WTC11 (cell line): ENCODE measurements at regions not wholly inside any gene's neighbourhood (a gene's known extent, or its start where the extent isn't known, plus 50 kb on each side); places are given as distances from the start of the nearest gene placed in this dataset.

Source experiments
- ATAC-seq: fragments of 200-7000 bp; cut with Tn5 transposase; 2 replicates; pipeline ENCODE4 v1.10.0; 2021; ENCODE audit warnings: mild to moderate bottlenecking, moderate library complexity
- CTCF ChIA-PET: fragments of 300-600 bp; sonication (Branson Sonifier 250); formaldehyde crosslinking; loops from one replicate; lab custom pipeline; 2021; ENCODE audit warnings: antibody characterized with exemption; lab: Charles Lee
- POLR2A ChIA-PET: fragments of 350-600 bp; sonication (Branson Sonifier 250); formaldehyde crosslinking; loops from one replicate; lab custom pipeline; 2021; ENCODE audit warnings: antibody characterized with exemption; lab: Charles Lee
- DNase-seq: peaks from one replicate; pipeline ENCODE4 v3.0.0; 2021; ENCODE audit warnings: low spot score
- H3K27ac Mint-ChIP-seq: 2 replicates; pipeline ENCODE4 v1.8.0; 2021; ENCODE audit warnings: mixed read lengths
- H3K27me3 Mint-ChIP-seq: 2 replicates; pipeline ENCODE4 v1.8.0; 2021; ENCODE audit warnings: low read depth, mild to moderate bottlenecking, moderate library complexity, mixed read lengths
- H3K36me3 Mint-ChIP-seq: 2 replicates; pipeline ENCODE4 v1.8.0; 2021; ENCODE audit warnings: mixed read lengths
- H3K4me1 Mint-ChIP-seq: 2 replicates; pipeline ENCODE4 v1.8.0; 2022; ENCODE audit warnings: mixed read lengths
- H3K4me3 Mint-ChIP-seq: 2 replicates; pipeline ENCODE4 v1.8.0; 2021; ENCODE audit warnings: mild to moderate bottlenecking, moderate library complexity, mixed read lengths
- H3K9me3 Mint-ChIP-seq: 2 replicates; pipeline ENCODE4 v1.8.0; 2021; ENCODE audit warnings: mixed read lengths
- CREM ChIP-seq: sonication (generic); formaldehyde crosslinking; IDR thresholded peaks from 2 replicates; pipeline ENCODE4 v1.8.1; 2022; ENCODE audit warnings: mild to moderate bottlenecking, missing genetic modification reagents, moderate library complexity
- ETV6 ChIP-seq: sonication (generic); formaldehyde crosslinking; IDR thresholded peaks from 2 replicates; pipeline ENCODE4 v1.8.1; 2022; ENCODE audit warnings: mild to moderate bottlenecking, missing genetic modification reagents
- FOXP1 ChIP-seq: sonication (generic); formaldehyde crosslinking; IDR thresholded peaks from 2 replicates; pipeline ENCODE4 v1.8.0; 2022; ENCODE audit warnings: missing genetic modification reagents, mild to moderate bottlenecking, moderate library complexity, borderline replicate concordance
- GABPB1 ChIP-seq: sonication (generic); formaldehyde crosslinking; IDR thresholded peaks from 2 replicates; pipeline ENCODE4 v1.8.1; 2023; ENCODE audit warnings: mild to moderate bottlenecking, missing genetic modification reagents
- IRF2 ChIP-seq: sonication (generic); formaldehyde crosslinking; IDR thresholded peaks from 2 replicates; pipeline ENCODE4 v1.8.0; 2022; ENCODE audit warnings: low read depth, missing genetic modification reagents, borderline replicate concordance
- MAX ChIP-seq: sonication (generic); formaldehyde crosslinking; IDR thresholded peaks from 2 replicates; pipeline ENCODE4 v1.8.0; 2022; ENCODE audit warnings: mild to moderate bottlenecking, missing genetic modification reagents
- NFE2L1 ChIP-seq: sonication (generic); formaldehyde crosslinking; IDR thresholded peaks from 2 replicates; pipeline ENCODE4 v1.8.1; 2023; ENCODE audit warnings: missing genetic modification reagents
- OVOL2 ChIP-seq: fragments of 250-450 bp; sonication (Bioruptor Pico); IDR thresholded peaks from 2 replicates; pipeline ENCODE4 v1.9.0; 2021; ENCODE audit warnings: mild to moderate bottlenecking, borderline replicate concordance
- PRRX2 ChIP-seq: fragments of 250-450 bp; sonication (Bioruptor Pico); IDR thresholded peaks from 2 replicates; pipeline ENCODE4 v1.8.0; 2021; ENCODE audit warnings: mild to moderate bottlenecking
- RORB ChIP-seq: fragments of 250-450 bp; sonication (Bioruptor Pico); IDR thresholded peaks from 2 replicates; pipeline ENCODE4 v1.9.0; 2021; ENCODE audit warnings: mild to moderate bottlenecking
- SP1 ChIP-seq: sonication (generic); formaldehyde crosslinking; conservative IDR thresholded peaks from 2 replicates; pipeline ENCODE4 v1.8.1; 2022; ENCODE audit warnings: missing genetic modification reagents
- ZNF219 ChIP-seq: sonication (generic); formaldehyde crosslinking; IDR thresholded peaks from 2 replicates; pipeline ENCODE4 v1.8.0; 2023; ENCODE audit warnings: missing genetic modification reagents, mild to moderate bottlenecking, borderline replicate concordance
- ZNF232 ChIP-seq: sonication (generic); formaldehyde crosslinking; IDR thresholded peaks from 2 replicates; pipeline ENCODE4 v1.8.0; 2022; ENCODE audit warnings: mild to moderate bottlenecking, missing genetic modification reagents
- ZNF263 ChIP-seq: sonication (generic); formaldehyde crosslinking; IDR thresholded peaks from 2 replicates; pipeline ENCODE4 v1.8.1; 2022; ENCODE audit warnings: low read depth, mild to moderate bottlenecking, moderate library complexity, missing genetic modification reagents
- ZNF317 ChIP-seq: sonication (generic); formaldehyde crosslinking; IDR thresholded peaks from 2 replicates; pipeline ENCODE4 v1.8.1; 2023; ENCODE audit warnings: low read depth, mild to moderate bottlenecking, moderate library complexity, missing genetic modification reagents, borderline replicate concordance
- ZNF396 ChIP-seq: fragments of 250-450 bp; sonication (Bioruptor Pico); IDR thresholded peaks from 2 replicates; pipeline ENCODE4 v1.8.0; 2021; ENCODE audit warnings: mild to moderate bottlenecking, moderate library complexity, borderline replicate concordance
- TF ChIP-seq, protein P1 (sequence below): fragments of 250-450 bp; sonication (Bioruptor Pico); IDR thresholded peaks from 2 replicates; pipeline ENCODE4 v1.9.0; 2021; ENCODE audit warnings: mild to moderate bottlenecking
- TF ChIP-seq, protein P2 (sequence below): sonication (generic); formaldehyde crosslinking; IDR thresholded peaks from 2 replicates; pipeline ENCODE4 v1.8.0; 2023; ENCODE audit warnings: missing genetic modification reagents, mild to moderate bottlenecking, borderline replicate concordance
- TF ChIP-seq, protein P3 (sequence below): sonication (generic); formaldehyde crosslinking; IDR thresholded peaks from 2 replicates; pipeline ENCODE4 v1.8.0; 2022; ENCODE audit warnings: missing genetic modification reagents
- TF ChIP-seq, protein P4 (sequence below): sonication (generic); formaldehyde crosslinking; IDR thresholded peaks from 2 replicates; pipeline ENCODE4 v1.8.0; 2022; ENCODE audit warnings: mild to moderate bottlenecking, missing genetic modification reagents
- TF ChIP-seq, protein P5 (sequence below): sonication (generic); formaldehyde crosslinking; IDR thresholded peaks from 2 replicates; pipeline ENCODE4 v1.8.1; 2023; ENCODE audit warnings: mild to moderate bottlenecking, missing genetic modification reagents, borderline replicate concordance

GRCh38 chrX:124931241-124931640 lies 388.4 kb upstream of the TEX13C start (continued):
- no peak for TF ChIP-seq ZNF317 (CRISPR knock-in tag)
- TF ChIP-seq CREM (CRISPR knock-in tag): no peak
- no peak for TF ChIP-seq ZNF232 (CRISPR knock-in tag)
- TF ChIP-seq ETV6 (CRISPR knock-in tag): no peak
- no peak for TF ChIP-seq NFE2L1 (CRISPR knock-in tag)
- TF ChIP-seq, protein P1, sequence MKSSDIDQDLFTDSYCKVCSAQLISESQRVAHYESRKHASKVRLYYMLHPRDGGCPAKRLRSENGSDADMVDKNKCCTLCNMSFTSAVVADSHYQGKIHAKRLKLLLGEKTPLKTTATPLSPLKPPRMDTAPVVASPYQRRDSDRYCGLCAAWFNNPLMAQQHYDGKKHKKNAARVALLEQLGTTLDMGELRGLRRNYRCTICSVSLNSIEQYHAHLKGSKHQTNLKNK (CRISPR knock-in tag): no peak
- TF ChIP-seq, protein P2, sequence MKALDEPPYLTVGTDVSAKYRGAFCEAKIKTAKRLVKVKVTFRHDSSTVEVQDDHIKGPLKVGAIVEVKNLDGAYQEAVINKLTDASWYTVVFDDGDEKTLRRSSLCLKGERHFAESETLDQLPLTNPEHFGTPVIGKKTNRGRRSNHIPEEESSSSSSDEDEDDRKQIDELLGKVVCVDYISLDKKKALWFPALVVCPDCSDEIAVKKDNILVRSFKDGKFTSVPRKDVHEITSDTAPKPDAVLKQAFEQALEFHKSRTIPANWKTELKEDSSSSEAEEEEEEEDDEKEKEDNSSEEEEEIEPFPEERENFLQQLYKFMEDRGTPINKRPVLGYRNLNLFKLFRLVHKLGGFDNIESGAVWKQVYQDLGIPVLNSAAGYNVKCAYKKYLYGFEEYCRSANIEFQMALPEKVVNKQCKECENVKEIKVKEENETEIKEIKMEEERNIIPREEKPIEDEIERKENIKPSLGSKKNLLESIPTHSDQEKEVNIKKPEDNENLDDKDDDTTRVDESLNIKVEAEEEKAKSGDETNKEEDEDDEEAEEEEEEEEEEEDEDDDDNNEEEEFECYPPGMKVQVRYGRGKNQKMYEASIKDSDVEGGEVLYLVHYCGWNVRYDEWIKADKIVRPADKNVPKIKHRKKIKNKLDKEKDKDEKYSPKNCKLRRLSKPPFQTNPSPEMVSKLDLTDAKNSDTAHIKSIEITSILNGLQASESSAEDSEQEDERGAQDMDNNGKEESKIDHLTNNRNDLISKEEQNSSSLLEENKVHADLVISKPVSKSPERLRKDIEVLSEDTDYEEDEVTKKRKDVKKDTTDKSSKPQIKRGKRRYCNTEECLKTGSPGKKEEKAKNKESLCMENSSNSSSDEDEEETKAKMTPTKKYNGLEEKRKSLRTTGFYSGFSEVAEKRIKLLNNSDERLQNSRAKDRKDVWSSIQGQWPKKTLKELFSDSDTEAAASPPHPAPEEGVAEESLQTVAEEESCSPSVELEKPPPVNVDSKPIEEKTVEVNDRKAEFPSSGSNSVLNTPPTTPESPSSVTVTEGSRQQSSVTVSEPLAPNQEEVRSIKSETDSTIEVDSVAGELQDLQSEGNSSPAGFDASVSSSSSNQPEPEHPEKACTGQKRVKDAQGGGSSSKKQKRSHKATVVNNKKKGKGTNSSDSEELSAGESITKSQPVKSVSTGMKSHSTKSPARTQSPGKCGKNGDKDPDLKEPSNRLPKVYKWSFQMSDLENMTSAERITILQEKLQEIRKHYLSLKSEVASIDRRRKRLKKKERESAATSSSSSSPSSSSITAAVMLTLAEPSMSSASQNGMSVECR (CRISPR knock-in tag): no peak
- no peak for TF ChIP-seq ZNF219 (CRISPR knock-in tag)
- TF ChIP-seq OVOL2 (CRISPR knock-in tag): no peak

- Mint-ChIP-seq H3K4me1 (peaks cover 45% of the 10 kb centered on the region), H3K4me3 (no peak overlapping the region), H3K9me3 (no peaks in the 10 kb centered on the region), H3K27ac (no peak overlapping the region), H3K36me3 (no peaks in the 10 kb centered on the region), H3K27me3 (no peaks in the 10 kb centered on the region)
- CTCF ChIA-PET: no interaction called here
- TF ChIP-seq, protein P3, sequence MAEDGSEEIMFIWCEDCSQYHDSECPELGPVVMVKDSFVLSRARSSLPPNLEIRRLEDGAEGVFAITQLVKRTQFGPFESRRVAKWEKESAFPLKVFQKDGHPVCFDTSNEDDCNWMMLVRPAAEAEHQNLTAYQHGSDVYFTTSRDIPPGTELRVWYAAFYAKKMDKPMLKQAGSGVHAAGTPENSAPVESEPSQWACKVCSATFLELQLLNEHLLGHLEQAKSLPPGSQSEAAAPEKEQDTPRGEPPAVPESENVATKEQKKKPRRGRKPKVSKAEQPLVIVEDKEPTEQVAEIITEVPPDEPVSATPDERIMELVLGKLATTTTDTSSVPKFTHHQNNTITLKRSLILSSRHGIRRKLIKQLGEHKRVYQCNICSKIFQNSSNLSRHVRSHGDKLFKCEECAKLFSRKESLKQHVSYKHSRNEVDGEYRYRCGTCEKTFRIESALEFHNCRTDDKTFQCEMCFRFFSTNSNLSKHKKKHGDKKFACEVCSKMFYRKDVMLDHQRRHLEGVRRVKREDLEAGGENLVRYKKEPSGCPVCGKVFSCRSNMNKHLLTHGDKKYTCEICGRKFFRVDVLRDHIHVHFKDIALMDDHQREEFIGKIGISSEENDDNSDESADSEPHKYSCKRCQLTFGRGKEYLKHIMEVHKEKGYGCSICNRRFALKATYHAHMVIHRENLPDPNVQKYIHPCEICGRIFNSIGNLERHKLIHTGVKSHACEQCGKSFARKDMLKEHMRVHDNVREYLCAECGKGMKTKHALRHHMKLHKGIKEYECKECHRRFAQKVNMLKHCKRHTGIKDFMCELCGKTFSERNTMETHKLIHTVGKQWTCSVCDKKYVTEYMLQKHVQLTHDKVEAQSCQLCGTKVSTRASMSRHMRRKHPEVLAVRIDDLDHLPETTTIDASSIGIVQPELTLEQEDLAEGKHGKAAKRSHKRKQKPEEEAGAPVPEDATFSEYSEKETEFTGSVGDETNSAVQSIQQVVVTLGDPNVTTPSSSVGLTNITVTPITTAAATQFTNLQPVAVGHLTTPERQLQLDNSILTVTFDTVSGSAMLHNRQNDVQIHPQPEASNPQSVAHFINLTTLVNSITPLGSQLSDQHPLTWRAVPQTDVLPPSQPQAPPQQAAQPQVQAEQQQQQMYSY (CRISPR knock-in tag): no peak
- no peak for TF ChIP-seq PRRX2
- TF ChIP-seq FOXP1: no peak
- TF ChIP-seq, protein P4, sequence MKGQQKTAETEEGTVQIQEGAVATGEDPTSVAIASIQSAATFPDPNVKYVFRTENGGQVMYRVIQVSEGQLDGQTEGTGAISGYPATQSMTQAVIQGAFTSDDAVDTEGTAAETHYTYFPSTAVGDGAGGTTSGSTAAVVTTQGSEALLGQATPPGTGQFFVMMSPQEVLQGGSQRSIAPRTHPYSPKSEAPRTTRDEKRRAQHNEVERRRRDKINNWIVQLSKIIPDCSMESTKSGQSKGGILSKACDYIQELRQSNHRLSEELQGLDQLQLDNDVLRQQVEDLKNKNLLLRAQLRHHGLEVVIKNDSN (CRISPR knock-in tag): no peak
- no peak for TF ChIP-seq MAX (CRISPR knock-in tag)
- TF ChIP-seq, protein P5, sequence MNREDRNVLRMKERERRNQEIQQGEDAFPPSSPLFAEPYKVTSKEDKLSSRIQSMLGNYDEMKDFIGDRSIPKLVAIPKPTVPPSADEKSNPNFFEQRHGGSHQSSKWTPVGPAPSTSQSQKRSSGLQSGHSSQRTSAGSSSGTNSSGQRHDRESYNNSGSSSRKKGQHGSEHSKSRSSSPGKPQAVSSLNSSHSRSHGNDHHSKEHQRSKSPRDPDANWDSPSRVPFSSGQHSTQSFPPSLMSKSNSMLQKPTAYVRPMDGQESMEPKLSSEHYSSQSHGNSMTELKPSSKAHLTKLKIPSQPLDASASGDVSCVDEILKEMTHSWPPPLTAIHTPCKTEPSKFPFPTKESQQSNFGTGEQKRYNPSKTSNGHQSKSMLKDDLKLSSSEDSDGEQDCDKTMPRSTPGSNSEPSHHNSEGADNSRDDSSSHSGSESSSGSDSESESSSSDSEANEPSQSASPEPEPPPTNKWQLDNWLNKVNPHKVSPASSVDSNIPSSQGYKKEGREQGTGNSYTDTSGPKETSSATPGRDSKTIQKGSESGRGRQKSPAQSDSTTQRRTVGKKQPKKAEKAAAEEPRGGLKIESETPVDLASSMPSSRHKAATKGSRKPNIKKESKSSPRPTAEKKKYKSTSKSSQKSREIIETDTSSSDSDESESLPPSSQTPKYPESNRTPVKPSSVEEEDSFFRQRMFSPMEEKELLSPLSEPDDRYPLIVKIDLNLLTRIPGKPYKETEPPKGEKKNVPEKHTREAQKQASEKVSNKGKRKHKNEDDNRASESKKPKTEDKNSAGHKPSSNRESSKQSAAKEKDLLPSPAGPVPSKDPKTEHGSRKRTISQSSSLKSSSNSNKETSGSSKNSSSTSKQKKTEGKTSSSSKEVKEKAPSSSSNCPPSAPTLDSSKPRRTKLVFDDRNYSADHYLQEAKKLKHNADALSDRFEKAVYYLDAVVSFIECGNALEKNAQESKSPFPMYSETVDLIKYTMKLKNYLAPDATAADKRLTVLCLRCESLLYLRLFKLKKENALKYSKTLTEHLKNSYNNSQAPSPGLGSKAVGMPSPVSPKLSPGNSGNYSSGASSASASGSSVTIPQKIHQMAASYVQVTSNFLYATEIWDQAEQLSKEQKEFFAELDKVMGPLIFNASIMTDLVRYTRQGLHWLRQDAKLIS (CRISPR knock-in tag): no peak
- no peak for TF ChIP-seq ZNF263
- no peak for TF ChIP-seq ZNF396
- TF ChIP-seq GABPB1: no peak
- TF ChIP-seq RORB (CRISPR knock-in tag): no peak
- TF ChIP-seq IRF2 (CRISPR knock-in tag): no peak
- TF ChIP-seq OVOL2 (CRISPR knock-in tag): no peak
- TF ChIP-seq SP1 (CRISPR knock-in tag): no peak
- POLR2A ChIA-PET: no interaction called here
- ATAC-seq: no peak
- no peak for DNase-seq
Observed at GRCh38 chrX:124931958-124932357, 387.7 kb upstream of the TEX13C start.
